ENCODE measurements at regions not wholly inside any gene's neighbourhood (a gene's known extent, or its start where the extent isn't known, plus 50 kb on each side); places are given as distances from the start of the nearest gene placed in this dataset.

- intact Hi-C loops (cut with micrococcal nuclease): loop anchor here (1.0 kb wide), 1 partner anchor 255 kb away; no protein-coding TSS in a partner anchor
- DNase-seq (ENCODE audit: unreplicated experiment): peak; percentile 89
- Mint-ChIP-seq H3K27me3 (ENCODE audit: insufficient read depth, unreplicated experiment) (no peaks in the 10 kb centered on the region), H3K4me3 (ENCODE audit: unreplicated experiment) (no peak overlapping the region), H3K36me3 (ENCODE audit: insufficient read depth, unreplicated experiment) (no peaks in the 10 kb centered on the region), H3K27ac (ENCODE audit: low read depth, unreplicated experiment) (no peak overlapping the region), H3K9me3 (ENCODE audit: unreplicated experiment) (peaks cover 2% of the 10 kb centered on the region), H3K4me1 (ENCODE audit: insufficient read depth, unreplicated experiment) (no peaks in the 10 kb centered on the region)
- CTCF ChIA-PET: interaction anchor here (0.5 to 2.3 kb wide), 7 partner anchors 10 to 141 kb away, joined by 3 to 6 read pairs (median 4); no protein-coding TSS in a partner anchor
- POLR2A ChIA-PET: no interaction called here
- TF ChIP-seq CTCF (IDR thresholded peaks at IDR 0.05; ENCODE audit: unreplicated experiment): peak; percentile 25
- no TSS peak for BruUV-seq (replicated peaks)
Observed at GRCh38 chr2:53460347-53460746, 307.3 kb upstream of the CHAC2 start.

DNA sequence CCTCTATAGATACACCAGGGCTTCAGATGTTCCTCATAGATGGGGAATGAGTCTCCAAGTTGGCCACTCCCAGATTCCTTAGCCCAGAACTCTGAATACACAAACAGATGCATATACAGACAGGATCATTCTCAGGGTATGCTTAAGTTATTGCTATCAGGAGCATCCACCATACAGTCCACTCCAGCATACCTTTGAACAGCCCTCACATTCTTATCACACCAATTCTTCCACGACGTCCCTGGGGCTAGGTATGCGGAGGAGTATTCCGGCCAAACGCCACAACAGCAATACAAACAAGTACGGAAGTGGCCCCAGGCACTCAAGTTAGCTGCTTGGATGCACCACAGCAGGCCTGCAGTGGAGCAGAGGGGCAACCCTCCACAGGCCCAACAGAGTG lies 312.5 kb upstream of the CHAC2 start:
- H3K4me3 Mint-ChIP-seq (ENCODE audit: unreplicated experiment): no peak overlapping the region
- no peaks in the 10 kb centered on the region for H3K36me3 Mint-ChIP-seq (ENCODE audit: insufficient read depth, unreplicated experiment)
- TF ChIP-seq CTCF (IDR thresholded peaks at IDR 0.05; ENCODE audit: unreplicated experiment): no peak
- H3K9me3 Mint-ChIP-seq (ENCODE audit: unreplicated experiment): peaks cover 8% of the 10 kb centered on the region
- DNase-seq (ENCODE audit: unreplicated experiment): no peak
- BruUV-seq (replicated peaks): no TSS peak
- no peaks in the 10 kb centered on the region for H3K27me3 Mint-ChIP-seq (ENCODE audit: insufficient read depth, unreplicated experiment)
- H3K27ac Mint-ChIP-seq (ENCODE audit: low read depth, unreplicated experiment): no peak overlapping the region
- intact Hi-C loops (cut with micrococcal nuclease): no loop called here
- ChIA-PET POLR2A (no interaction called here), CTCF (no interaction called here)
- no peaks in the 10 kb centered on the region for H3K4me1 Mint-ChIP-seq (ENCODE audit: insufficient read depth, unreplicated experiment)

- DNase-seq (ENCODE audit: unreplicated experiment): no peak
- Mint-ChIP-seq H3K27ac (ENCODE audit: low read depth, unreplicated experiment) (no peak overlapping the region), H3K27me3 (ENCODE audit: insufficient read depth, unreplicated experiment) (no peaks in the 10 kb centered on the region), H3K4me3 (ENCODE audit: unreplicated experiment) (no peak overlapping the region), H3K4me1 (ENCODE audit: insufficient read depth, unreplicated experiment) (no peaks in the 10 kb centered on the region), H3K9me3 (ENCODE audit: unreplicated experiment) (peaks cover 8% of the 10 kb centered on the region), H3K36me3 (ENCODE audit: insufficient read depth, unreplicated experiment) (no peaks in the 10 kb centered on the region)
- intact Hi-C loops (cut with micrococcal nuclease): no loop called here
- ChIA-PET CTCF (interaction anchor here (0.7 to 1.2 kb wide), 2 partner anchors 11 to 31 kb away, joined by 3 to 4 read pairs; no protein-coding TSS in a partner anchor), POLR2A (no interaction called here)
- no peak for TF ChIP-seq CTCF (IDR thresholded peaks at IDR 0.05; ENCODE audit: unreplicated experiment)
- no TSS peak for BruUV-seq (replicated peaks)
Observed at GRCh38 chr2:53452957-53453748, 314.5 kb upstream of the CHAC2 start.

DNA sequence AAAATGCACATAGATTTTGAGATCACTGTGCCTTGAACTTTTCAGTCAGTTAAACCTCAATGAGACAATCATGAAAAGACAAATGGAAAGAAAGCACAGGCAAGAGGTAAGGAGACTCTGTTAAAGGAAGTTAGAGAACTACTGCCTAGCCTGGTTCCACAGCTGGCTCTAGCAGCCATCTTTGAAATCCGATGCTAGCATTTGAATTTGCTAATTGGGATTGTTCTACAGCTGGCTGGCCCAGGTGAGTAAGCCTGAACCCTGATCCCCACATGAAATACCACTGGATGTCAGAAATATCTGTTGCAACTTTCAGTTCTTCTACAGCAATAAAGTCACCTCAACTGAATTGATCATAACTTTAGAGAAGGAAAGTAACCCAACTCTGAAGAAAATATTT lies 315.2 kb upstream of the CHAC2 start:
- TF ChIP-seq CTCF (IDR thresholded peaks at IDR 0.05; ENCODE audit: unreplicated experiment): no peak
- intact Hi-C loops (cut with micrococcal nuclease): no loop called here
- no peaks in the 10 kb centered on the region for H3K4me1 Mint-ChIP-seq (ENCODE audit: insufficient read depth, unreplicated experiment)
- BruUV-seq (replicated peaks): no TSS peak
- no peaks in the 10 kb centered on the region for H3K36me3 Mint-ChIP-seq (ENCODE audit: insufficient read depth, unreplicated experiment)
- H3K27ac Mint-ChIP-seq (ENCODE audit: low read depth, unreplicated experiment): no peak overlapping the region
- no peak for DNase-seq (ENCODE audit: unreplicated experiment)
- ChIA-PET CTCF (interaction anchor here (0.7 to 1.2 kb wide), 2 partner anchors 10 to 30 kb away, joined by 3 to 4 read pairs; no protein-coding TSS in a partner anchor), POLR2A (no interaction called here)
- H3K4me3 Mint-ChIP-seq (ENCODE audit: unreplicated experiment): no peak overlapping the region
- H3K9me3 Mint-ChIP-seq (ENCODE audit: unreplicated experiment): peaks cover 8% of the 10 kb centered on the region
- no peaks in the 10 kb centered on the region for H3K27me3 Mint-ChIP-seq (ENCODE audit: insufficient read depth, unreplicated experiment)
